ENCODE measurements at regions not wholly inside any gene's neighbourhood (a gene's known extent, or its start where the extent isn't known, plus 50 kb on each side); places are given as distances from the start of the nearest gene placed in this dataset.

DNA sequence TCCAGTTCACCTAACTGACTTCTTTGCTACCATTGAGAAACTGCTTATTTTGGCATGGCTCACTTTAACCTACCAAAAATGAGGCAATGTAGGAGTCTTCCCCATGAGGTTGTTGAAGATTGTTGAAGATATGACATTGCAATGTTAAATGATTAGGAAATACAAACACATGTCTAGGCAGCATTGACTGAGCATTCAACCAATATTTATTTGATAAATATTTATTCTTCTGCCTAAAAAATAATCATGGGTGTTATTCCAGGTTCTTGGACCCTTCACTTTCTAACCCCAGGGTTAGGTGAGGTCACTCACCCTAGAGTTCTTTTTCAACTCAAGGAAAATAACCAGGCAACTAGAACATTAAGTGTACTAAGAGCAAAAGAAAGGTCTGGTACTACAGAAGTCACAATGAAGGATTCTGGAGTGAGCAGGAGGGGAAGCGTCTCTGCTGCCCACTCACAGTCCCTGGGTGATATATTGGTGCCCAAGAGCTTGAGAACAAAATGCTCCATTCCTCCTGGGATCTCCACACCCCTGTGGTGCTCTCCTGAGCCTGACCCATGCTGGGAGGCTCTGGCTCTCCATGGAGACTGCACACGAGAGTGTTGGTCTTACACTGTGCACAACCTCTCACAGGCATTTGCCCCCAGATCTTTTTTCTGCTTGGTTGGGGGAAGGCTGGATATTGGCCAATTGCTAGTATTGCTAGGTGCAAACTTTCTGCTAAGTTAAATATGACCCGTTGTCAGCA, 123.4 kb downstream of the SPAG6 start:
- TF ChIP-seq, protein P1, sequence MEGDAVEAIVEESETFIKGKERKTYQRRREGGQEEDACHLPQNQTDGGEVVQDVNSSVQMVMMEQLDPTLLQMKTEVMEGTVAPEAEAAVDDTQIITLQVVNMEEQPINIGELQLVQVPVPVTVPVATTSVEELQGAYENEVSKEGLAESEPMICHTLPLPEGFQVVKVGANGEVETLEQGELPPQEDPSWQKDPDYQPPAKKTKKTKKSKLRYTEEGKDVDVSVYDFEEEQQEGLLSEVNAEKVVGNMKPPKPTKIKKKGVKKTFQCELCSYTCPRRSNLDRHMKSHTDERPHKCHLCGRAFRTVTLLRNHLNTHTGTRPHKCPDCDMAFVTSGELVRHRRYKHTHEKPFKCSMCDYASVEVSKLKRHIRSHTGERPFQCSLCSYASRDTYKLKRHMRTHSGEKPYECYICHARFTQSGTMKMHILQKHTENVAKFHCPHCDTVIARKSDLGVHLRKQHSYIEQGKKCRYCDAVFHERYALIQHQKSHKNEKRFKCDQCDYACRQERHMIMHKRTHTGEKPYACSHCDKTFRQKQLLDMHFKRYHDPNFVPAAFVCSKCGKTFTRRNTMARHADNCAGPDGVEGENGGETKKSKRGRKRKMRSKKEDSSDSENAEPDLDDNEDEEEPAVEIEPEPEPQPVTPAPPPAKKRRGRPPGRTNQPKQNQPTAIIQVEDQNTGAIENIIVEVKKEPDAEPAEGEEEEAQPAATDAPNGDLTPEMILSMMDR (IDR thresholded peaks at IDR 0.05; ENCODE audit: borderline replicate concordance, extremely low read depth, low read length, poor library complexity, severe bottlenecking): no peak
- no peak for TF ChIP-seq EZH2 (IDR thresholded peaks at IDR 0.05; ENCODE audit: borderline replicate concordance, low read depth, low read length, severe bottlenecking)
